OCI-LY7 (cell line): ENCODE measurements at regions not wholly inside any gene's neighbourhood (a gene's known extent, or its start where the extent isn't known, plus 50 kb on each side); places are given as distances from the start of the nearest gene placed in this dataset.

Experiments used
- BruUV-seq: library from RNA; stranded (reverse); fragments of 400-500 nt; replicated peaks from 2 replicates; lab custom pipeline; 2021; lab: Mats Ljungman, UMichigan
- CTCF ChIA-PET: fragments of 300-600 bp; sonication (Branson Sonifier 250); formaldehyde crosslinking; loops from one replicate; lab custom pipeline; 2022; ENCODE audit warnings: antibody characterized with exemption; ENCODE audit not compliant: unreplicated experiment; lab: Charles Lee
- POLR2A ChIA-PET: fragments of 300-600 bp; sonication (Branson Sonifier 250); formaldehyde crosslinking; loops from one replicate; lab custom pipeline; 2022; ENCODE audit warnings: antibody characterized with exemption; lab: Charles Lee
- DNase-seq: peaks from one replicate; pipeline ENCODE4 v3.0.0-alpha.2; 2015; ENCODE audit warnings: low spot score
- H2AFZ ChIP-seq: fragments of 200-600 bp; sonication (generic), shearing (Covaris generic); 2 replicates; pipeline ENCODE4 v1.6.1; 2014; ENCODE audit warnings: mild to moderate bottlenecking, antibody characterized with exemption, low read length, moderate library complexity
- H3K27ac ChIP-seq: fragments of 200-600 bp; sonication (generic); 2 replicates; pipeline ENCODE4 v1.5.1; 2014; ENCODE audit warnings: mixed run types, low read depth, mild to moderate bottlenecking, moderate library complexity, low read length, inconsistent platforms; ENCODE audit not compliant: poor library complexity, severe bottlenecking
- H3K36me3 ChIP-seq: fragments of 200-600 bp; sonication (generic); 2 replicates; pipeline ENCODE4 v1.6.1; 2014; ENCODE audit warnings: mild to moderate bottlenecking, antibody characterized with exemption, low read length, moderate library complexity, mixed read lengths; ENCODE audit not compliant: insufficient read depth
- H3K4me1 ChIP-seq: fragments of 200-600 bp; sonication (generic); 2 replicates; pipeline ENCODE4 v1.5.1; 2014; ENCODE audit warnings: mild to moderate bottlenecking, low read length; ENCODE audit not compliant: insufficient read depth, poor library complexity, severe bottlenecking
- H3K4me2 ChIP-seq: fragments of 200-600 bp; sonication (generic); 2 replicates; pipeline ENCODE4 v1.6.1; 2014; ENCODE audit warnings: mild to moderate bottlenecking, low read length
- H3K4me3 ChIP-seq: fragments of 200-600 bp; sonication (generic); 2 replicates; pipeline ENCODE4 v1.5.1; 2014; ENCODE audit warnings: mild to moderate bottlenecking, low read depth, low read length; ENCODE audit not compliant: poor library complexity, severe bottlenecking
- H3K79me2 ChIP-seq: fragments of 200-600 bp; sonication (generic); 2 replicates; pipeline ENCODE4 v1.6.1; 2016; ENCODE audit warnings: low read depth, mild to moderate bottlenecking, low read length, moderate library complexity, mixed read lengths; ENCODE audit not compliant: insufficient read depth
- H3K9me2 ChIP-seq: fragments of 200-600 bp; sonication (generic); 2 replicates; pipeline ENCODE4 v1.6.1; 2016; ENCODE audit warnings: mild to moderate bottlenecking, low read length, mixed read lengths; ENCODE audit not compliant: insufficient read depth
- H3K9me3 ChIP-seq: fragments of 200-600 bp; sonication (generic); 2 replicates; pipeline ENCODE4 v1.6.1; 2014; ENCODE audit warnings: mild to moderate bottlenecking, mixed run types, low read length, mixed read lengths
- H4K20me1 ChIP-seq: fragments of 200-600 bp; sonication (generic); 2 replicates; pipeline ENCODE4 v1.6.1; 2014; ENCODE audit warnings: mild to moderate bottlenecking, antibody characterized with exemption, low read length, moderate library complexity, mixed read lengths; ENCODE audit not compliant: insufficient read depth
- EZH2phosphoT487 ChIP-seq: fragments of 200-600 bp; sonication (generic); IDR thresholded peaks from 2 replicates; pipeline ENCODE4 v1.6.1; 2018; ENCODE audit warnings: low read depth, borderline replicate concordance, mild to moderate bottlenecking, mixed run types, antibody characterized with exemption, low read length, moderate library complexity, mixed read lengths
- intact Hi-C: fragments of 100-400 bp; cut with micrococcal nuclease; formaldehyde crosslinking; loops from one replicate; pipeline ENCODE4 v1.10.0; 2022; ENCODE audit not compliant: unreplicated experiment
- TF ChIP-seq, protein P1 (sequence below): fragments of 200-600 bp; sonication (generic); conservative IDR thresholded peaks from 2 replicates; pipeline ENCODE4 v1.5.1; 2014; ENCODE audit warnings: mild to moderate bottlenecking, antibody characterized with exemption, low read length, moderate library complexity, mixed read lengths

DNA sequence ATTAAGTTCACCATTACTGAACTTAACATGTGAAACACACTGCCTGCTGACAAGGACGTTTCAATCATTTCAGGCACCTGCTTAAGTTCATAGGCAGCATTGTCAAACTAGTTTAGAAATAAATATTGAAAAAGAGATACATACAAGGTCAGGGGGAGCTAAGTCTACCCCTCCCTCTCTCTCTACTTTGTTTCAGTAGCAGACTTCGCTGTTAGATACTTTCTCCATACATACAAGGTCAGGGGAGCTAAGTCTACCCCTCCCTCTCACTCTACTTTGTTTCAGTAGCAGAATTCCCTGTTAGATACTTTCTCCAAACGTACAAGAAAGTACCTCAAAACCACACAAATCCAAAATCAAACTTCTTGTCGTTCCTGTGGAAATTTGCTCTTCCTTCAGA lies 387.4 kb upstream of the PDE4D start:
- Histone ChIP-seq H4K20me1 (no peaks in the 10 kb centered on the region), H3K4me2 (no peak overlapping the region), H3K9me3 (no peaks in the 10 kb centered on the region), H2AFZ (no peak overlapping the region), H3K4me3 (no peak overlapping the region), H3K27ac (no peak overlapping the region), H3K9me2 (no peaks in the 10 kb centered on the region; the same call in 1 of the 2 replicates), H3K79me2 (no peaks in the 10 kb centered on the region), H3K36me3 (no peaks in the 10 kb centered on the region), H3K4me1 (no peaks in the 10 kb centered on the region)
- intact Hi-C loops, result no loop called here
- TF ChIP-seq, protein P1, sequence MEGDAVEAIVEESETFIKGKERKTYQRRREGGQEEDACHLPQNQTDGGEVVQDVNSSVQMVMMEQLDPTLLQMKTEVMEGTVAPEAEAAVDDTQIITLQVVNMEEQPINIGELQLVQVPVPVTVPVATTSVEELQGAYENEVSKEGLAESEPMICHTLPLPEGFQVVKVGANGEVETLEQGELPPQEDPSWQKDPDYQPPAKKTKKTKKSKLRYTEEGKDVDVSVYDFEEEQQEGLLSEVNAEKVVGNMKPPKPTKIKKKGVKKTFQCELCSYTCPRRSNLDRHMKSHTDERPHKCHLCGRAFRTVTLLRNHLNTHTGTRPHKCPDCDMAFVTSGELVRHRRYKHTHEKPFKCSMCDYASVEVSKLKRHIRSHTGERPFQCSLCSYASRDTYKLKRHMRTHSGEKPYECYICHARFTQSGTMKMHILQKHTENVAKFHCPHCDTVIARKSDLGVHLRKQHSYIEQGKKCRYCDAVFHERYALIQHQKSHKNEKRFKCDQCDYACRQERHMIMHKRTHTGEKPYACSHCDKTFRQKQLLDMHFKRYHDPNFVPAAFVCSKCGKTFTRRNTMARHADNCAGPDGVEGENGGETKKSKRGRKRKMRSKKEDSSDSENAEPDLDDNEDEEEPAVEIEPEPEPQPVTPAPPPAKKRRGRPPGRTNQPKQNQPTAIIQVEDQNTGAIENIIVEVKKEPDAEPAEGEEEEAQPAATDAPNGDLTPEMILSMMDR, result no peak
- no peak for TF ChIP-seq EZH2phosphoT487
- POLR2A ChIA-PET, result interaction anchor here (0.5 to 0.8 kb wide), 2 partner anchors 271 to 1290 kb away, joined by 3 read pairs; no protein-coding TSS in a partner anchor
- CTCF ChIA-PET, result no interaction called here
- DNase-seq, result no peak
- BruUV-seq, result no TSS peak

DNA sequence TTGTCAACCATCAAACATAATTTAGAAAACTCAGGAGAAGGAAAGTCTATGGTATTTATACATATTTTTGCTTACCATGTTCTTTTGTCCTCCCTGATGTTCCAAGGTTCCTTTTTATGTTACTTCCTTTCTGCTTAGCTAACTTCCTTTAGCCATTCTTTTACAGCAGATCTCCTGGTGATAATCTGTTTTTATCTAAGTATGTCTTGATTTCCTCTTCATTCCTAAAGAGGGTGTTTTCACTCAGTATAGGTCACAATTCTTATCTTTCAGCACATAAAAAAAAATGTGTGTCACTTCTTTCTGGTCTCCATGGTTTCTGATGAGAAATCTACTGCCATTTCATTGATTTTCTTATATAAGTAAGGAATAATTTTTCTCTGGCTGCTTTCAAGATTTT lies 384.4 kb upstream of the PDE4D start:
- Histone ChIP-seq H3K4me1 (no peaks in the 10 kb centered on the region), H3K4me3 (no peak overlapping the region), H3K27ac (no peak overlapping the region), H4K20me1 (no peaks in the 10 kb centered on the region), H3K4me2 (no peak overlapping the region), H3K9me2 (no peaks in the 10 kb centered on the region; the same call in 1 of the 2 replicates), H2AFZ (no peak overlapping the region), H3K79me2 (no peaks in the 10 kb centered on the region), H3K36me3 (no peaks in the 10 kb centered on the region), H3K9me3 (no peaks in the 10 kb centered on the region)
- DNase-seq, result no peak
- intact Hi-C loops, result no loop called here
- no TSS peak for BruUV-seq
- POLR2A ChIA-PET, result interaction anchor here (0.6 kb wide), 1 partner anchor 9 kb away, joined by 3 read pairs; no protein-coding TSS in a partner anchor
- CTCF ChIA-PET, result no interaction called here
- TF ChIP-seq EZH2phosphoT487, result no peak
- TF ChIP-seq, protein P1, result no peak

DNA sequence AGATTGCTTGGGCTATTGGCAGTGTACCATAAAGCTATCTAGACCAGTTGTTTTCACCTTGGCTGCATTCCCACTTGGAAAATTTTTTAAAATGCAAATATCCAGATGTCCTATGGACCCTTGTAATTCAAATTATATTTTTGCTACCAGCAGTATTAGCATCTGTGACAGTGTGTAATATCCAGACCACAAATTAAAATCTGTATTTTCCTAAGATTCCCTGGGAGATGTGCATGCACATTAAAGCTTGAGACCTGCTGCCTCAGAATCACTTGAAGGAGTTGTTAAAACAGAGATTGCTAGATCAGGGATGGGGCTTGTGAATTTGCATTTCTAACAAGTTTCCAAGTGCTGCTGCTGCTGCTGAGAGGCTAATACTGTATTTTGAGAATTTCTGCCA lies 381.2 kb upstream of the PDE4D start:
- TF ChIP-seq, protein P1, result no peak
- no peak for TF ChIP-seq EZH2phosphoT487
- H3K9me2 ChIP-seq, result no peaks in the 10 kb centered on the region; the same call in 1 of the 2 replicates
- POLR2A ChIA-PET, result no interaction called here
- no TSS peak for BruUV-seq
- no peaks in the 10 kb centered on the region for H3K79me2 ChIP-seq
- no peaks in the 10 kb centered on the region for H3K4me1 ChIP-seq
- no peak for DNase-seq
- intact Hi-C loops, result no loop called here
- H3K36me3 ChIP-seq, result no peaks in the 10 kb centered on the region
- no peak overlapping the region for H3K4me3 ChIP-seq
- H3K9me3 ChIP-seq, result no peaks in the 10 kb centered on the region
- CTCF ChIA-PET, result no interaction called here
- H3K27ac ChIP-seq, result no peak overlapping the region
- no peaks in the 10 kb centered on the region for H4K20me1 ChIP-seq
- no peak overlapping the region for H2AFZ ChIP-seq
- H3K4me2 ChIP-seq, result no peak overlapping the region
